K562 (cell line): ENCODE measurements at regions not wholly inside any gene's neighbourhood (a gene's known extent, or its start where the extent isn't known, plus 50 kb on each side); places are given as distances from the start of the nearest gene placed in this dataset.

Source experiments
- CBFB ChIP-seq: sonication (generic); formaldehyde crosslinking; IDR thresholded peaks from 2 replicates; pipeline ENCODE4 v1.4.0; 2020; ENCODE audit warnings: mild to moderate bottlenecking, missing genetic modification reagents
- HDAC6 ChIP-seq: IDR thresholded peaks from 2 replicates; pipeline ENCODE4 v1.6.1; 2012; ENCODE audit warnings: low read depth, mild to moderate bottlenecking, control low read depth, inconsistent platforms, low read length, moderate library complexity
- POU5F1 ChIP-seq: fragments of 150-350 bp; IDR thresholded peaks from 2 replicates; pipeline ENCODE4 v1.6.1; 2014; ENCODE audit warnings: borderline replicate concordance, low read length, low read depth, mild to moderate bottlenecking; ENCODE audit not compliant: partially characterized antibody
- PRPF4 ChIP-seq: fragments of 200-400 bp; formaldehyde crosslinking; IDR thresholded peaks from one replicate; pipeline ENCODE4 v1.6.1; 2017; ENCODE audit warnings: low read length, low read depth, mild to moderate bottlenecking; ENCODE audit not compliant: insufficient read depth, poor library complexity, severe bottlenecking
- PYGO2 ChIP-seq: fragments of 450-650 bp; IDR thresholded peaks from 2 replicates; pipeline ENCODE4 v1.6.1; 2016; ENCODE audit warnings: mild to moderate bottlenecking, missing genetic modification characterization, moderate library complexity, missing compliant biosample characterization
- TF ChIP-seq, protein P1 (sequence below): sonication (generic); formaldehyde crosslinking; IDR thresholded peaks from 2 replicates; pipeline ENCODE4 v1.8.0; 2022; ENCODE audit warnings: mild to moderate bottlenecking, low read depth, missing genetic modification reagents
- TF ChIP-seq, protein P2 (sequence below): fragments of 450-650 bp; formaldehyde crosslinking; IDR thresholded peaks from 2 replicates; pipeline ENCODE4 v1.4.0; 2020; ENCODE audit warnings: mild to moderate bottlenecking, mixed read lengths

- TF ChIP-seq, protein P1, sequence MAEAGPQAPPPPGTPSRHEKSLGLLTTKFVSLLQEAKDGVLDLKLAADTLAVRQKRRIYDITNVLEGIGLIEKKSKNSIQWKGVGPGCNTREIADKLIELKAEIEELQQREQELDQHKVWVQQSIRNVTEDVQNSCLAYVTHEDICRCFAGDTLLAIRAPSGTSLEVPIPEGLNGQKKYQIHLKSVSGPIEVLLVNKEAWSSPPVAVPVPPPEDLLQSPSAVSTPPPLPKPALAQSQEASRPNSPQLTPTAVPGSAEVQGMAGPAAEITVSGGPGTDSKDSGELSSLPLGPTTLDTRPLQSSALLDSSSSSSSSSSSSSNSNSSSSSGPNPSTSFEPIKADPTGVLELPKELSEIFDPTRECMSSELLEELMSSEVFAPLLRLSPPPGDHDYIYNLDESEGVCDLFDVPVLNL (CRISPR knock-in tag): no peak
- TF ChIP-seq, protein P2, sequence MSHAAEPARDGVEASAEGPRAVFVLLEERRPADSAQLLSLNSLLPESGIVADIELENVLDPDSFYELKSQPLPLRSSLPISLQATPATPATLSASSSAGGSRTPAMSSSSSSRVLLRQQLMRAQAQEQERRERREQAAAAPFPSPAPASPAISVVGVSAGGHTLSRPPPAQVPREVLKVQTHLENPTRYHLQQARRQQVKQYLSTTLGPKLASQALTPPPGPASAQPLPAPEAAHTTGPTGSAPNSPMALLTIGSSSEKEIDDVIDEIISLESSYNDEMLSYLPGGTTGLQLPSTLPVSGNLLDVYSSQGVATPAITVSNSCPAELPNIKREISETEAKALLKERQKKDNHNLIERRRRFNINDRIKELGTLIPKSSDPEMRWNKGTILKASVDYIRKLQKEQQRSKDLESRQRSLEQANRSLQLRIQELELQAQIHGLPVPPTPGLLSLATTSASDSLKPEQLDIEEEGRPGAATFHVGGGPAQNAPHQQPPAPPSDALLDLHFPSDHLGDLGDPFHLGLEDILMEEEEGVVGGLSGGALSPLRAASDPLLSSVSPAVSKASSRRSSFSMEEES (CRISPR knock-in tag): no peak
- TF ChIP-seq PYGO2 (tag) (no peak), HDAC6 (no peak), POU5F1 (no peak), PRPF4 (no peak), CBFB (CRISPR knock-in tag) (no peak)
Measured at GRCh38 chr12:125860672-125861288, 795.5 kb downstream of the AACS start (continued).
